ENCODE measurements at regions not wholly inside any gene's neighbourhood (a gene's known extent, or its start where the extent isn't known, plus 50 kb on each side); places are given as distances from the start of the nearest gene placed in this dataset.

DNA sequence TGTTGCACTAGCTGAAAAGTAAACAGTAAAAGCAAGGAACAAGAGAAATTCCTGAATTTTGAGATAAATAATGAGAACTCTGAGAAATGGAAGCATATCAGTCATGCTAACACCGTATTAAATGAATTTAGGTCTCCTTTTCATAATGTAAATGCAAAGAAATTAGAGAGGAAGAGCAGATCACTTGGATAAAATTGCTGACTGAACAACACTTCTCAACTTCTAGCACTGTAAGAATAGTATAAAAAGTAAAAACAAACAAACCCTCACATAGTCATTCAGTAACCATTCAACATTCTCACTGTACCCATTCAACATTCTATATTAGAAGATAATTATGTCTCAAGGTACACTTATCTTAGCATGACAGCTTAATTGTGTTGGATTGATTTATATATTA, 217.3 kb upstream of the LRFN5 start:
- TF ChIP-seq, protein P1, sequence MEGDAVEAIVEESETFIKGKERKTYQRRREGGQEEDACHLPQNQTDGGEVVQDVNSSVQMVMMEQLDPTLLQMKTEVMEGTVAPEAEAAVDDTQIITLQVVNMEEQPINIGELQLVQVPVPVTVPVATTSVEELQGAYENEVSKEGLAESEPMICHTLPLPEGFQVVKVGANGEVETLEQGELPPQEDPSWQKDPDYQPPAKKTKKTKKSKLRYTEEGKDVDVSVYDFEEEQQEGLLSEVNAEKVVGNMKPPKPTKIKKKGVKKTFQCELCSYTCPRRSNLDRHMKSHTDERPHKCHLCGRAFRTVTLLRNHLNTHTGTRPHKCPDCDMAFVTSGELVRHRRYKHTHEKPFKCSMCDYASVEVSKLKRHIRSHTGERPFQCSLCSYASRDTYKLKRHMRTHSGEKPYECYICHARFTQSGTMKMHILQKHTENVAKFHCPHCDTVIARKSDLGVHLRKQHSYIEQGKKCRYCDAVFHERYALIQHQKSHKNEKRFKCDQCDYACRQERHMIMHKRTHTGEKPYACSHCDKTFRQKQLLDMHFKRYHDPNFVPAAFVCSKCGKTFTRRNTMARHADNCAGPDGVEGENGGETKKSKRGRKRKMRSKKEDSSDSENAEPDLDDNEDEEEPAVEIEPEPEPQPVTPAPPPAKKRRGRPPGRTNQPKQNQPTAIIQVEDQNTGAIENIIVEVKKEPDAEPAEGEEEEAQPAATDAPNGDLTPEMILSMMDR (conservative IDR thresholded peaks at IDR 0.05; ENCODE audit: low read length), result no peak
- no peak for DNase-seq (ENCODE audit: low read depth)
- no peak overlapping the region for H3K4me3 ChIP-seq (ENCODE audit: low read length)

- TF ChIP-seq, protein P1 (conservative IDR thresholded peaks at IDR 0.05; ENCODE audit: low read length), result no peak
- no peak overlapping the region for H3K4me3 ChIP-seq (ENCODE audit: low read length)
- no peak for DNase-seq (ENCODE audit: low read depth)
Observed at GRCh38 chr14:41385797-41386196, 220.9 kb upstream of the LRFN5 start.

DNA sequence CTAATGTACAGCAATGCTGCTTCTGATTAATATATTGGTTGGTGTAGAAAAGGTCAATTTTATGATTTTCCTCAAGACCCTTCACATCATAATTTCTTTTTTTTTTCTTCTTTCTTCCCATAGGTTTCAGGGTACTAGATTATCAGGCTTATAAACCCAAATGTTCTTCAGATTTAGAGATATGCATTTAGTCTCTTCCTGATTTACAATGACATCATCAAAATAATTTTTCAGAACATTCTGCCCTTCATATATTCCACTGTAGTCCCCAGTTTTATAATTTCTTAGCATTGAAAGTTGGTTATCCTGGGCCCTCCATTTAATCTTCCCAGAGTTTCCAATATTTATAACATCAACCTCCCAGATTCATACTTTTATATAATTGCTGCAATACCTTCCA, 226.7 kb upstream of the LRFN5 start:
- TF ChIP-seq, protein P1 (conservative IDR thresholded peaks at IDR 0.05; ENCODE audit: low read length), result no peak
- H3K4me3 ChIP-seq (ENCODE audit: low read length), result no peak overlapping the region
- no peak for DNase-seq (ENCODE audit: low read depth)

DNA sequence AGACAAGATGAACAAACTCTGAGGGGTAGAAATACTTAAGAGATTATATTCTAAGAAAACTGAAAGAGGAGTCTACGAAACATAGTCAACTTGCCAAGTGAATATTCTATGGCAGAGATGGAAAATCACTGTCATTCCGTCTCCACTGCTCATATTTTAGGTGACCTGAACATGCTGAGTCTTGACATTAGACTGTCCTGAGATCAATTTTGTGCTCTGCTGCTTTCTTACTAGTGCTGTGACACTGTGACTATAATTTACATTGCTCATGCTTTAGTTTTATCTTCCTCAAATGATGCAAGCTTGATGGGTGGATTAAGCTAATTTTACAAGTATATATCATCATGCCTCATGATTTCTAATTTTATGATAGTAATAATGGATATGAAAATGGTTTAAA, 228.2 kb upstream of the LRFN5 start:
- DNase-seq (ENCODE audit: low read depth), result no peak
- H3K4me3 ChIP-seq (ENCODE audit: low read length), result no peak overlapping the region
- TF ChIP-seq, protein P1 (conservative IDR thresholded peaks at IDR 0.05; ENCODE audit: low read length), result no peak

GRCh38 chr14:41377932-41378331, 228.7 kb upstream of the LRFN5 start:
- no peak overlapping the region for H3K4me3 ChIP-seq (ENCODE audit: low read length)
- TF ChIP-seq, protein P1 (conservative IDR thresholded peaks at IDR 0.05; ENCODE audit: low read length), result no peak
- DNase-seq (ENCODE audit: low read depth), result no peak

DNA sequence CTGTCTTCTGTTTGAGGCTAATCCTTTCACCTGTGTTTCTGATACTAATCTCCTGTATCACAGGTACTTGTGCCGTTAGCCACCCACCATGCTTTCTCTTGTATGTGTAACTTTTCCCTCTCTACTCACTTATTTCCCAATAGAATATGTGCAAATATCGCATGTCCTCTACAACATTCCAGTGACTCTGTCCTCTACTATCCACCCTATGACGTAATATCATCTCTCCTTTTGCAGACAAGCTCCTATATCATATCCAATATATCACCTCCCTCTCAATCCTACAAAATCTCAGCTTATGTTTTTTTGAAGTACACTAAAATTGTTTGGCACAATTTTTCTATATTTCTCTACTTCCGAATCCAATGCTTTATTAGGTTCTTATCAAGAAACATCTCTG, 232.6 kb upstream of the LRFN5 start:
- DNase-seq (ENCODE audit: low read depth), result no peak
- H3K4me3 ChIP-seq (ENCODE audit: low read length), result no peak overlapping the region
- TF ChIP-seq, protein P1 (conservative IDR thresholded peaks at IDR 0.05; ENCODE audit: low read length), result no peak

DNA sequence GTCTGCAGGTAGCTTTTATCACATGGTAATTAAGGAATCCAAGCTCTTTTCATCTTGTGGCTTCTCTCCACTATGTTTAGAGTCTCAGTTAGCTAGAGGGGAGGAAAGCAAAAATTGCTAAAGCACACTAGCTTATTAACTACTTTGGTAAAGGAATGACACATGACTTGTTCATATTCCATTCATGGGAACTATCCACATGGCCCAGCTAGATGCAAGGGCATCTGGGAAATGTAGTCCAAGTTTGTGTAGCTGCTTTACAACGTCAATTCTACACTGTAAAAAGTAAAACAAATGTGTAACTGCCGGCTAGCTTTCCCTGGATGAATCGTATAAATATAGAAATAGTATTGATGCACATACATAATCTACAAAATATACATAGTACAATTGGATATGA, 244.5 kb upstream of the LRFN5 start:
- no peak overlapping the region for H3K4me3 ChIP-seq (ENCODE audit: low read length)
- no peak for DNase-seq (ENCODE audit: low read depth)
- TF ChIP-seq, protein P1 (conservative IDR thresholded peaks at IDR 0.05; ENCODE audit: low read length), result no peak

Measured in AG10803 (cell line).